GM23248 (cell line): ENCODE measurements at regions not wholly inside any gene's neighbourhood (a gene's known extent, or its start where the extent isn't known, plus 50 kb on each side); places are given as distances from the start of the nearest gene placed in this dataset.

Experiments
- EZH2 ChIP-seq: fragments of 200-600 bp; sonication (generic); IDR thresholded peaks from 2 replicates; pipeline ENCODE4 v1.6.1; 2018; ENCODE audit warnings: antibody characterized with exemption, mild to moderate bottlenecking; ENCODE audit not compliant: insufficient read depth, poor library complexity, severe bottlenecking
- EZH2phosphoT487 ChIP-seq: fragments of 200-600 bp; sonication (generic); IDR thresholded peaks from 2 replicates; pipeline ENCODE4 v1.6.1; 2018; ENCODE audit warnings: antibody characterized with exemption, moderate library complexity, mild to moderate bottlenecking, low read depth; ENCODE audit not compliant: insufficient read depth

GRCh38 chr2:74079522-74080341 is 68.0 kb downstream of the BOLA3 start:
- no peak for TF ChIP-seq EZH2
- no peak for TF ChIP-seq EZH2phosphoT487
